G401 (cell line): ENCODE measurements at regions not wholly inside any gene's neighbourhood (a gene's known extent, or its start where the extent isn't known, plus 50 kb on each side); places are given as distances from the start of the nearest gene placed in this dataset.
A peak's percentile ranks its signal among the peaks of the same experiment; 100 is the strongest.
"Not testable (repeated sequence)": the region's sequence is repeated elsewhere in the genome, so short reads cannot be mapped to it uniquely, and the experiment has no call there.

Experiments used
- DNase-seq: peaks from one replicate; pipeline ENCODE4 v3.0.0-alpha.2; 2015; ENCODE audit warnings: low spot score
- in situ Hi-C: cut with HindIII; loops from 2 replicates; pipeline ENCODE4 v1.10.0; 2016; ENCODE audit warnings: low sequenced_read_pairs, mixed read lengths

GRCh38 chr2:207341112-207341750, 175.5 kb upstream of the KLF7 start:
- DNase-seq, result no peak
- in situ Hi-C loops, result no loop called here

- in situ Hi-C loops, result no loop called here
- DNase-seq, result peak; percentile 43
Measured at GRCh38 chr2:207341804-207342203, 176.1 kb upstream of the KLF7 start.

DNA sequence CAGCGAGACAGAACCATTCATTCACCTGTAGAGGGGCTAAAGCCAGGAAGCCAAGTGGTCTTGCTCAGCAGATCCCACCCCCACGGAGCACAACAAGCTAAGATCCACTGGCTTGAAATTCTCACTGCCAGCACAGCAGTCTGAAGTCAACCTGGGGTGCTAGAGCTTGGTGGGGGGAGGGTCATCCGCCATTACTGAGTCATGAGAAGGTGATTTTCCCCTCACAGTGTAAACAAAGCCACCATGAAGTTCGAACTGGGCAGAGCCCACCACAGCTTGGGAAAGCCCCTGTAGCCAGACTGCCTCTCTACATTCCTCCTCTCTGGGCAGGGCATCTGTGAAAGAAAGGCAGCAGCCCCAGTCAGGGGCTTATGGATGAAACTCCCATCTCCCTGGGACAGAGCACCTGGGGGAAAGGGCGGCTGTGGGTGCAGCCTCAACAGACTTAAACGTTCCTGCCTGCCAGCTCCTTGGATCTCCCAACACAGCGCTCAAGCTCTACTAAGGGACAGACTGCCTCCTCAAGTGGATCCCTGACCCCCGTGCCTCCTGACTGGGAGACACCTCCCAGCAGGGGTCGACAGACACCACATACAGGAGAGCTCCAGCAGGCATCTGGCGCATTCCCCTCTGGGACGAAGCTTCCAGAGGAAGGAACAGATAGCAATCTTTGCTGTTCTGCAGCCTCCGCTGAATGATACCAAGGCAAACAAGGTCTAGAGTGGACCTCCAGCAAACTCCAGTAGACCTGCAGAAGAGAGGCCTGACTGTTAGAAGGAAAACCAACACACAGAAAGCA, 179.0 kb upstream of the KLF7 start:
- in situ Hi-C loops, result not testable (repeated sequence)

GRCh38 chr2:207351171-207351570, 178.6 kb upstream of the CREB1 start:
- no peak for DNase-seq
- in situ Hi-C loops, result no loop called here

More for the DNA sequence above, 179.0 kb upstream of the KLF7 start:
- DNase-seq, result not testable (repeated sequence)

DNA sequence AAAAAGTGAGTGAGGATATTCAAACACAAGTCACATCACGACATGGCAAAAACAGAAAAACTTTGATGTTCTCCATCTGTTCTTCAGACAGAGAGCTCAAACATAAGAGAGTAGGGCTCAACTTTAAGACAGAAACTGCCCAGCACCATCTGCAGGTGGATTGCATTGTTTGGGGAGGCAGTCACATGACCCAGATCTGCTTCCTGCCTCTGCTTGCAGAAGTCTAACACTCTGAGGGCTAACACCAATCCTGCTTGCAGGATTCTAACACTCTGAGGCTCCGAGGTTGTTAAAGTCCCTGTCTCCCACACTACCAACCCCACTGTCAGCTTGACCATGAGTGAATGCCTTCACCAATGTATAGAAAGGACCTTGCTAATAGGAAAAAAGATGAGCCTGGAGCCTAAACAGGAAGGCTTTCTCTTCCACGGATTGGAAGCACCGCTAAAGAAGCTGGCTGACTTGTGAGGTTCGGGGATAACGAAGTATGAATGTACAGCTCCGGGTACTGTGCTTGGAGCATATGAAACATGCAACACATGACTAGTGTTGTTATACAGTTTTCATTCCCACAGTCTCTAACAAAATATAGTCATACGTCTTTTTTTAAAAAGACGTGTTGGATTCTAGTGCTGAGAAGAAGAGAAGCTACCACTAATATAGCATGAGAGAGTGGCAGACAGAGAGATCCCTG, 176.6 kb upstream of the CREB1 start:
- in situ Hi-C loops, result no loop called here

GRCh38 chr2:207353836-207354235, 175.9 kb upstream of the CREB1 start:
- DNase-seq, result no peak
- in situ Hi-C loops, result no loop called here

More for the DNA sequence above, 176.6 kb upstream of the CREB1 start:
- DNase-seq, result peak; percentile 74

- in situ Hi-C loops, result no loop called here
- no peak for DNase-seq
Measured at GRCh38 chr2:207354462-207354861, 175.3 kb upstream of the CREB1 start.

DNA sequence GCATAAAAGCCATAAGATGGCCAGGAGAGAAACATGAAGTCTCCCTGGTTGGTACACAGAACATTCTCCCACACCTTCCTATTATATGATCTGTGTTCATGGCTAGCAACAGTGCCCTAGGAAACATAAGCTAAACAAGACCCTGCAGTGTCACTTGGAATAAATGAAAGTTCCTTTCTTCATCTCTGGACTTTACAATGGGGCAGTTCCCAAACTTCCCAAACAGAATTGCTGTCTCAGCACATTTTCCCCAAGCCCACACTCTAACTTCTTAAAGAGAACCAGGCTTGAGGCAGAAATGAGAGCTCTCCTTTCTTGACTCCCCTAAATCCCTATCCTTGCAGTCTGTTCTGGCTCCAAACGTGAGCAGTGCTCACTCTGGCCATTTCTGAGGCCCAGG, 173.2 kb upstream of the CREB1 start:
- in situ Hi-C loops, result no loop called here
- DNase-seq, result no peak

- DNase-seq, result no peak
- in situ Hi-C loops, result no loop called here
Measured at GRCh38 chr2:207357216-207357615, 172.5 kb upstream of the CREB1 start.

DNA sequence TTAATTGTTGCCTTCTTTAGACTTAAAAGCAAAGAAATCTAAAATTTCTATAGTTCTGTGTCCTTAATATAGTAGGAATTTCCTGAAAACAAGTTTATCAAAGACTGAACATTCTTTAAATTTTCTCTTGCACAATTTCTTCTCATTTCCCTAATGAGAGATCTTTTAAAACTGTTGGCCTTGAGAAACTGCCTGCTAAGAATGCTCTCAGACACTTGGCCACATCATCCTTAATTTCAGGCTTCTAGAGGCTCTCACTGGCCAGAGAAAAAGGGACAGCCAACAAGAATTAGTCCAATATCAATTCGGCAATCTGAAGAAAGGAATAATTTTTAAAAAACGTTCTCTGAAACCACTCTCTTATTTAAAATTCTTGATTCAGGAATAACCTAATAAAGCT, 167.0 kb upstream of the CREB1 start:
- no peak for DNase-seq
- in situ Hi-C loops, result no loop called here

GRCh38 chr2:207363761-207364290, 165.9 kb upstream of the CREB1 start:
- DNase-seq, result no peak
- in situ Hi-C loops, result no loop called here

DNA sequence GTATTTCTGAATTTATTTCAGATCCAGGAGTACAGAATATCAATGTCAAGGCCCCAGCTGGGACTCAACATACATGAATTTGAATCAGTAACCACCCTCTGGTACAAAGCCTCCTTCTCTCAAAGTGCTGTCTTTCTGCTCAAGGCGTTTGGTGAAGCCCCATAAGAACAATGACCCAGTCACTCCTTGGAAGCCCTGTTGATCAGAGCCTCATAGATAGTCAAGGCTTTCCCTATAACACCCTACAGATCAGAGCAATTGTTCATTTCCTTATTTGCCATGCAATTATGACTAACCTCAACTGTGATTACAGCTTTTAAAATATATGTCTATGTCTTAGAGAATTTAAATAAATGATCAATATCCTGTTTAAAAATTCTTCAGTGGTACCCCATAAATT, 159.1 kb upstream of the CREB1 start:
- DNase-seq, result no peak
- in situ Hi-C loops, result no loop called here

DNA sequence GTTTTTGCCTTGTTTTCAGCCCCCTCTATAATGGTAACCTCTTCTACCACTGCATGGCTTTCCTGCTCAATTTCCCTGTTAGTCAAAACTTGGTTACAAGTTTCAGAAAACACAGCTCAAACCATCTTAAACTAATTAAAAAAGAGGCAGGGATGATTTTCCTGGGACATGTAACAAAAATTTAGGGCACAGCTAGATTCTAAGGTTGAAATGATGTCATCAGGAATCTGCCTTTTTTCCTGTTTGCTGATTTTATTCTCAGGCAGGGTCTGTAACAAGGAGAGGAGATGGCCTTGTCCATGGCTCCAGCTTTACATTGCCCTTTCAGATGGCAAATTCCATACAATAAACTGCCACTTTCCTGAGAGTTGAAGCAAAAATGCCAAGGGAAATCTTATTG, 157.9 kb upstream of the CREB1 start:
- in situ Hi-C loops, result no loop called here
- DNase-seq, result no peak

GRCh38 chr2:207372483-207372882, 157.3 kb upstream of the CREB1 start:
- in situ Hi-C loops, result no loop called here

DNA sequence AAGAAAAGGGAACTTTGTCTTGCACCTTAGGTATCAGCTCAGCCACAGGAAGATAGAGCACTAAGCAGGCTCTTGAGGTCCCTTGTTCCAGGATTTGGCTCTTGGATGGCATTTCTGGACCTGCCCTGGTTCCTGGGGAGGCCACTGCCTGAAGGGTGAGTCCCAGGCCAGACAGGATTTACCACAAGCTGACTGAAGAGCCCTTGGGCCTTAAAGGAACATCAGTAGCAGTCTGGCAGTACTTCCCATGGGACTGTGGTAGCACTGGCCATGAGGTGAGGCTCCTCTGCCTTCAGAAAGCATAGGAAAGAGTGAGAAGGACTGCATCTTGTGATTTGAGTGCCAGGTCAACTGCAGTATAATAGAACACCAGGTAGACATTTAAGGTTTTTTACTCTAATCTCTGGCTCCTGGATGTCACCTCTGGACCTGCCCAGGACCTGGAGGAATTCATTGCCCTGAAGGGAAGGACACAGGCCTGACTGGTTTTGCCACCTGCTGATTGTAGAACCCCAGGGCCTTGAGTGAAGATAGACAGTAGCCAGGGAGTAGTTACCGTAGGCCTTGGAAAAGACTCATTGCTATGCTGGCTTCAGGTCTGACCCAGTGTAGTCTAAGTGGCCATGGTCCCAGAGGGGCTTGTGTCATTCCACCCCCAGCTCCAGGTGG, 154.4 kb upstream of the CREB1 start:
- no peak for DNase-seq

More at GRCh38 chr2:207372483-207372882, 157.3 kb upstream of the CREB1 start:
- no peak for DNase-seq

GRCh38 chr2:207378620-207379019, 151.1 kb upstream of the CREB1 start:
- DNase-seq, in situ Hi-C loops: not testable (repeated sequence)

More for the DNA sequence above, 154.4 kb upstream of the CREB1 start:
- in situ Hi-C loops, result no loop called here

DNA sequence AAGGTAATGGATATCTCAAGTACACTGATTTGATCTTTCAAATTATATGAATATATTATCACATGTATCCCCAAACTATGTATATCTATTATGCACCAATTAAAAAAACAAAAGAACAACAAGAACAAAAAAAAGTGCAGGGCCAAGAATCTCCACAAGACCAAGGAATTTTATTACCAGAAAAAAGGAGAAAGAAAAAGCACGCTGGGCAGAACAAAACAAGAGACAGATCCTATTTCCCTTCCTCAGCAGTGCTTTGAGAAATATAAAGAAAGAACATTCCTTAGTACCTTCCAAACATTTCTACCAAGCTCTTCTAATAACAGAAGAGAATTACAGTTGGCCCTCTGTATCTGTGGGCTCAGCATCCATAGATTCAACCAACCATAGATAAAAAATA, 144.7 kb upstream of the CREB1 start:
- in situ Hi-C loops, result no loop called here
- no peak for DNase-seq

- no peak for DNase-seq
- in situ Hi-C loops, result no loop called here
Measured at GRCh38 chr2:207385903-207386302, 143.9 kb upstream of the CREB1 start.

- in situ Hi-C loops, result no loop called here
- no peak for DNase-seq
Measured at GRCh38 chr2:207387001-207387571, 142.7 kb upstream of the CREB1 start.
